ENCODE measurements at regions not wholly inside any gene's neighbourhood (a gene's known extent, or its start where the extent isn't known, plus 50 kb on each side); places are given as distances from the start of the nearest gene placed in this dataset.

- Histone ChIP-seq H3K4me3 (no peak overlapping the region), H3K27ac (no peak overlapping the region), H3K9me3 (replicated peaks) (no peaks in the 10 kb centered on the region), H3K27me3 (replicated peaks) (no peaks in the 10 kb centered on the region), H3K4me1 (replicated peaks) (no peaks in the 10 kb centered on the region), H3K36me3 (no peaks in the 10 kb centered on the region)
- no peak for DNase-seq (ENCODE audit: low read depth in 1 of 2, low spot score in 2 of 2)
Measured at GRCh38 chr1:193762236-193762635, 575.8 kb upstream of the B3GALT2 start.

GRCh38 chr1:193755441-193755840 lies 569.0 kb upstream of the B3GALT2 start:
- DNase-seq (ENCODE audit: low read depth in 1 of 2, low spot score in 2 of 2), result no peak
- Histone ChIP-seq H3K9me3 (replicated peaks) (no peaks in the 10 kb centered on the region), H3K27ac (no peak overlapping the region), H3K27me3 (replicated peaks) (no peaks in the 10 kb centered on the region), H3K4me1 (replicated peaks) (no peaks in the 10 kb centered on the region), H3K4me3 (no peak overlapping the region), H3K36me3 (no peaks in the 10 kb centered on the region)

- no peaks in the 10 kb centered on the region for H3K9me3 ChIP-seq (replicated peaks)
- DNase-seq (ENCODE audit: low read depth in 1 of 2, low spot score in 2 of 2), result no peak
- no peaks in the 10 kb centered on the region for H3K27me3 ChIP-seq (replicated peaks)
- H3K27ac ChIP-seq, result no peak overlapping the region
- H3K4me1 ChIP-seq (replicated peaks), result no peaks in the 10 kb centered on the region
- H3K36me3 ChIP-seq, result no peaks in the 10 kb centered on the region
- no peak overlapping the region for H3K4me3 ChIP-seq
Measured at GRCh38 chr1:193754732-193755427, 568.5 kb upstream of the B3GALT2 start.

- no peaks in the 10 kb centered on the region for H3K36me3 ChIP-seq
- H3K9me3 ChIP-seq (replicated peaks), result no peaks in the 10 kb centered on the region
- no peak overlapping the region for H3K4me3 ChIP-seq
- H3K4me1 ChIP-seq (replicated peaks), result no peaks in the 10 kb centered on the region
- H3K27me3 ChIP-seq (replicated peaks), result no peaks in the 10 kb centered on the region
- no peak overlapping the region for H3K27ac ChIP-seq
- no peak for DNase-seq (ENCODE audit: low read depth in 1 of 2, low spot score in 2 of 2)
Measured at GRCh38 chr1:193754151-193754550, 567.7 kb upstream of the B3GALT2 start.

GRCh38 chr1:193753038-193753756 lies 566.8 kb upstream of the B3GALT2 start:
- Histone ChIP-seq H3K36me3 (no peaks in the 10 kb centered on the region), H3K27me3 (replicated peaks) (no peaks in the 10 kb centered on the region), H3K4me3 (no peak overlapping the region), H3K9me3 (replicated peaks) (no peaks in the 10 kb centered on the region), H3K27ac (no peak overlapping the region), H3K4me1 (replicated peaks) (no peaks in the 10 kb centered on the region)
- DNase-seq (ENCODE audit: low read depth in 1 of 2, low spot score in 2 of 2), result no peak

- H3K9me3 ChIP-seq (replicated peaks), result no peaks in the 10 kb centered on the region
- no peak overlapping the region for H3K27ac ChIP-seq
- H3K27me3 ChIP-seq (replicated peaks), result no peaks in the 10 kb centered on the region
- no peaks in the 10 kb centered on the region for H3K36me3 ChIP-seq
- no peaks in the 10 kb centered on the region for H3K4me1 ChIP-seq (replicated peaks)
- DNase-seq (ENCODE audit: low read depth in 1 of 2, low spot score in 2 of 2), result no peak
- no peak overlapping the region for H3K4me3 ChIP-seq
Measured at GRCh38 chr1:193749868-193750267, 563.5 kb upstream of the B3GALT2 start.

GRCh38 chr1:193747579-193747978 lies 561.2 kb upstream of the B3GALT2 start:
- Histone ChIP-seq H3K27me3 (replicated peaks) (no peaks in the 10 kb centered on the region), H3K36me3 (no peaks in the 10 kb centered on the region), H3K27ac (no peak overlapping the region), H3K9me3 (replicated peaks) (no peaks in the 10 kb centered on the region), H3K4me3 (no peak overlapping the region), H3K4me1 (replicated peaks) (no peaks in the 10 kb centered on the region)
- no peak for DNase-seq (ENCODE audit: low read depth in 1 of 2, low spot score in 2 of 2)

- Histone ChIP-seq H3K4me3 (no peak overlapping the region), H3K9me3 (replicated peaks) (no peaks in the 10 kb centered on the region), H3K27me3 (replicated peaks) (no peaks in the 10 kb centered on the region), H3K27ac (no peak overlapping the region), H3K4me1 (replicated peaks) (no peaks in the 10 kb centered on the region), H3K36me3 (no peaks in the 10 kb centered on the region)
- no peak for DNase-seq (ENCODE audit: low read depth in 1 of 2, low spot score in 2 of 2)
Measured at GRCh38 chr1:193741228-193741627, 554.8 kb upstream of the B3GALT2 start.

GRCh38 chr1:193740762-193741161 lies 554.3 kb upstream of the B3GALT2 start:
- H3K27ac ChIP-seq, result no peak overlapping the region
- no peak for DNase-seq (ENCODE audit: low read depth in 1 of 2, low spot score in 2 of 2)
- no peaks in the 10 kb centered on the region for H3K9me3 ChIP-seq (replicated peaks)
- no peaks in the 10 kb centered on the region for H3K4me1 ChIP-seq (replicated peaks)
- no peaks in the 10 kb centered on the region for H3K27me3 ChIP-seq (replicated peaks)
- no peak overlapping the region for H3K4me3 ChIP-seq
- no peaks in the 10 kb centered on the region for H3K36me3 ChIP-seq

- H3K27me3 ChIP-seq (replicated peaks), result no peaks in the 10 kb centered on the region
- H3K27ac ChIP-seq, result no peak overlapping the region
- H3K4me1 ChIP-seq (replicated peaks), result no peaks in the 10 kb centered on the region
- H3K36me3 ChIP-seq, result no peaks in the 10 kb centered on the region
- no peak for DNase-seq (ENCODE audit: low read depth in 1 of 2, low spot score in 2 of 2)
- H3K9me3 ChIP-seq (replicated peaks), result no peaks in the 10 kb centered on the region
- no peak overlapping the region for H3K4me3 ChIP-seq
Measured at GRCh38 chr1:193736507-193736906, 550.1 kb upstream of the B3GALT2 start.

GRCh38 chr1:193733674-193734073 lies 547.3 kb upstream of the B3GALT2 start:
- no peak for DNase-seq (ENCODE audit: low read depth in 1 of 2, low spot score in 2 of 2)
- Histone ChIP-seq H3K36me3 (no peaks in the 10 kb centered on the region), H3K9me3 (replicated peaks) (no peaks in the 10 kb centered on the region), H3K27me3 (replicated peaks) (no peaks in the 10 kb centered on the region), H3K27ac (no peak overlapping the region), H3K4me1 (replicated peaks) (no peaks in the 10 kb centered on the region), H3K4me3 (no peak overlapping the region)

GRCh38 chr1:193730017-193730416 lies 543.6 kb upstream of the B3GALT2 start:
- Histone ChIP-seq H3K4me3 (no peak overlapping the region), H3K36me3 (no peaks in the 10 kb centered on the region), H3K27me3 (replicated peaks) (no peaks in the 10 kb centered on the region), H3K9me3 (replicated peaks) (no peaks in the 10 kb centered on the region), H3K4me1 (replicated peaks) (no peaks in the 10 kb centered on the region), H3K27ac (no peak overlapping the region)
- no peak for DNase-seq (ENCODE audit: low read depth in 1 of 2, low spot score in 2 of 2)

GRCh38 chr1:193729429-193729828 lies 543.0 kb upstream of the B3GALT2 start:
- no peaks in the 10 kb centered on the region for H3K9me3 ChIP-seq (replicated peaks)
- H3K4me3 ChIP-seq, result no peak overlapping the region
- no peaks in the 10 kb centered on the region for H3K4me1 ChIP-seq (replicated peaks)
- no peaks in the 10 kb centered on the region for H3K36me3 ChIP-seq
- H3K27ac ChIP-seq, result no peak overlapping the region
- H3K27me3 ChIP-seq (replicated peaks), result no peaks in the 10 kb centered on the region
- DNase-seq (ENCODE audit: low read depth in 1 of 2, low spot score in 2 of 2), result no peak

GRCh38 chr1:193727850-193728249 lies 541.4 kb upstream of the B3GALT2 start:
- Histone ChIP-seq H3K27me3 (replicated peaks) (no peaks in the 10 kb centered on the region), H3K27ac (no peak overlapping the region), H3K9me3 (replicated peaks) (no peaks in the 10 kb centered on the region), H3K36me3 (no peaks in the 10 kb centered on the region), H3K4me1 (replicated peaks) (no peaks in the 10 kb centered on the region), H3K4me3 (no peak overlapping the region)
- DNase-seq (ENCODE audit: low read depth in 1 of 2, low spot score in 2 of 2), result no peak

Data from SJSA1 (cell line).